Activated CD8-positive, alpha-beta memory T cell treated with anti-CD3 and anti-CD28 coated beads, Interleukin-2, amount 50 U/mL, for 48 hours (primary cell): ENCODE measurements at regions not wholly inside any gene's neighbourhood (a gene's known extent, or its start where the extent isn't known, plus 50 kb on each side); places are given as distances from the start of the nearest gene placed in this dataset.

ENCODE experiments used
- DNase-seq: peaks from one replicate; pipeline ENCODE4 v3.0.0-alpha.2; 2020

GRCh38 chr11:119519796-119520195 lies 96.8 kb upstream of the THY1 start:
- no peak for DNase-seq

GRCh38 chr11:119518746-119519730 lies 96.1 kb upstream of the THY1 start:
- no peak for DNase-seq

GRCh38 chr11:119515771-119516400 lies 92.9 kb upstream of the THY1 start:
- DNase-seq: no peak

GRCh38 chr11:119513806-119514170 lies 90.8 kb upstream of the THY1 start:
- DNase-seq: no peak

- no peak for DNase-seq
Observed at GRCh38 chr11:119513131-119513805, 90.3 kb upstream of the THY1 start.

- DNase-seq: no peak
Observed at GRCh38 chr11:119512369-119512768, 89.4 kb upstream of the THY1 start.

GRCh38 chr11:119511614-119512306 lies 88.8 kb upstream of the THY1 start:
- DNase-seq: no peak

- no peak for DNase-seq
Observed at GRCh38 chr11:119509969-119510401, 87.0 kb upstream of the THY1 start.

GRCh38 chr11:119509282-119509841 lies 86.4 kb upstream of the THY1 start:
- DNase-seq: no peak

- no peak for DNase-seq
Observed at GRCh38 chr11:119506436-119506835, 83.5 kb upstream of the THY1 start.

- no peak for DNase-seq
Observed at GRCh38 chr11:119505861-119506260, 82.9 kb upstream of the THY1 start.

GRCh38 chr11:119505071-119505470 lies 82.1 kb upstream of the THY1 start:
- no peak for DNase-seq

- DNase-seq: no peak
Observed at GRCh38 chr11:119504371-119504770, 81.4 kb upstream of the THY1 start.

GRCh38 chr11:119501777-119502405 lies 78.9 kb upstream of the THY1 start:
- DNase-seq: no peak

GRCh38 chr11:119497717-119498116 lies 74.7 kb upstream of the THY1 start:
- no peak for DNase-seq

GRCh38 chr11:119496997-119497396 lies 74.0 kb upstream of the THY1 start:
- no peak for DNase-seq

GRCh38 chr11:119496469-119496868 lies 73.5 kb upstream of the THY1 start:
- DNase-seq: no peak

- no peak for DNase-seq
Observed at GRCh38 chr11:119493712-119494111, 70.7 kb upstream of the THY1 start.

- no peak for DNase-seq
Observed at GRCh38 chr11:119491753-119492510, 69.0 kb upstream of the THY1 start.

- no peak for DNase-seq
Observed at GRCh38 chr11:119490253-119491006, 67.5 kb upstream of the THY1 start.

- DNase-seq: no peak
Observed at GRCh38 chr11:119489087-119489486, 66.1 kb upstream of the THY1 start.
